ENCODE measurements at regions not wholly inside any gene's neighbourhood (a gene's known extent, or its start where the extent isn't known, plus 50 kb on each side); places are given as distances from the start of the nearest gene placed in this dataset.

DNA sequence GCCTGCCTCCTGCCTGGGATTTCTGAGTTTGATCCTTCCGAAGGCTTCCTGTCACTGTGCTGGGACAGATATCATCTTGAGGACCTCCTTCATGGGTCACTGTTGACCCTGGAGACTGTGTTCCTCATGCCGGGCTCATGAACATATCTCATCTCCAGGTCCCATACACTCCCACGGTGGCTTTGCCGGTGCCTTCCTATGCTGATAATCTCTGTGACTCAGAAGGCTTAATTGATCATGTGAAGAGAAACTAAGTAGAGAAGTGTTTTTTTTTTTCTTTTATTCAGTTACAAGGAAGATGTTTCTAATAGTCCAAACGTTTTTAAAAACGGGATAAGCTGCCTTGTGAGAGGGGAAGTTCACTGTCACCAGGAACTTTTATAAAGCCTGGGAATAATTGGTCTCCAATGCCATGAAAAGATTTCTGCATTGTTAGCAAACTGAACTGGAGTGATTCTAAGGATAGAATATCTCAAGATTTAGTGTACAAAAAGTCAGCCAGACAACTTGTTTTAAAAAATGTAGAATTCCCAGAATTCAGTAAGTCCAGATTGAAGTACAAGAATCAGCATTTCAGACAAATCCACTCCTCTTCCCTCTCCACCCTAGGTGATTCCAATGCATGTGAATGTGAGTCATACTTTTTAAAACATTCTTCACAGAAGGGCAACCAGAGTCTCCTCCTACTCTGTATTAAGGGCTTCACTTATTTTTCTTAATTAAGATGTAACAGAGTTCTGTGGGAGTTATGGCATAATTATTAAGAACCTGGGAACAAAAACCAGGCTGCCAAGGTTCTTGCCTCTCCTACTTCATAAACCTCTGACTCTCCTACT is 139.8 kb upstream of the LGR5 start (continued):
- TF ChIP-seq, protein P1, sequence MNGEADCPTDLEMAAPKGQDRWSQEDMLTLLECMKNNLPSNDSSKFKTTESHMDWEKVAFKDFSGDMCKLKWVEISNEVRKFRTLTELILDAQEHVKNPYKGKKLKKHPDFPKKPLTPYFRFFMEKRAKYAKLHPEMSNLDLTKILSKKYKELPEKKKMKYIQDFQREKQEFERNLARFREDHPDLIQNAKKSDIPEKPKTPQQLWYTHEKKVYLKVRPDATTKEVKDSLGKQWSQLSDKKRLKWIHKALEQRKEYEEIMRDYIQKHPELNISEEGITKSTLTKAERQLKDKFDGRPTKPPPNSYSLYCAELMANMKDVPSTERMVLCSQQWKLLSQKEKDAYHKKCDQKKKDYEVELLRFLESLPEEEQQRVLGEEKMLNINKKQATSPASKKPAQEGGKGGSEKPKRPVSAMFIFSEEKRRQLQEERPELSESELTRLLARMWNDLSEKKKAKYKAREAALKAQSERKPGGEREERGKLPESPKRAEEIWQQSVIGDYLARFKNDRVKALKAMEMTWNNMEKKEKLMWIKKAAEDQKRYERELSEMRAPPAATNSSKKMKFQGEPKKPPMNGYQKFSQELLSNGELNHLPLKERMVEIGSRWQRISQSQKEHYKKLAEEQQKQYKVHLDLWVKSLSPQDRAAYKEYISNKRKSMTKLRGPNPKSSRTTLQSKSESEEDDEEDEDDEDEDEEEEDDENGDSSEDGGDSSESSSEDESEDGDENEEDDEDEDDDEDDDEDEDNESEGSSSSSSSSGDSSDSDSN (IDR thresholded peaks at IDR 0.05; ENCODE audit: borderline replicate concordance in 1 of 2, low read depth in 2 of 2, low read length in 2 of 2) = 0 out of 4 replicates have a peak, but pooled peaks of 1 of the 2 experiments have one; percentile 23
- no peak for TF ChIP-seq NELFE (IDR thresholded peaks at IDR 0.05; ENCODE audit: insufficient read depth, insufficient read length)
- TF ChIP-seq ZZZ3 (IDR thresholded peaks at IDR 0.05) = no peak
- no peak for TF ChIP-seq MAFG (tag; conservative IDR thresholded peaks at IDR 0.05)
- TF ChIP-seq JUND (IDR thresholded peaks at IDR 0.05; ENCODE audit: borderline replicate concordance, low read depth, low read length) = peak; percentile 92
- TF ChIP-seq JUND (tag; IDR thresholded peaks at IDR 0.05; ENCODE audit: borderline replicate concordance, low read depth, low read length) = peak; percentile 63; the same call in 1 of the 3 replicates
- TF ChIP-seq BCOR (IDR thresholded peaks at IDR 0.05) = no peak
- TF ChIP-seq, protein P2, sequence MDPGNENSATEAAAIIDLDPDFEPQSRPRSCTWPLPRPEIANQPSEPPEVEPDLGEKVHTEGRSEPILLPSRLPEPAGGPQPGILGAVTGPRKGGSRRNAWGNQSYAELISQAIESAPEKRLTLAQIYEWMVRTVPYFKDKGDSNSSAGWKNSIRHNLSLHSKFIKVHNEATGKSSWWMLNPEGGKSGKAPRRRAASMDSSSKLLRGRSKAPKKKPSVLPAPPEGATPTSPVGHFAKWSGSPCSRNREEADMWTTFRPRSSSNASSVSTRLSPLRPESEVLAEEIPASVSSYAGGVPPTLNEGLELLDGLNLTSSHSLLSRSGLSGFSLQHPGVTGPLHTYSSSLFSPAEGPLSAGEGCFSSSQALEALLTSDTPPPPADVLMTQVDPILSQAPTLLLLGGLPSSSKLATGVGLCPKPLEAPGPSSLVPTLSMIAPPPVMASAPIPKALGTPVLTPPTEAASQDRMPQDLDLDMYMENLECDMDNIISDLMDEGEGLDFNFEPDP (CRISPR knock-in tag; IDR thresholded peaks at IDR 0.05) = no peak
- TF ChIP-seq CC2D1A (IDR thresholded peaks at IDR 0.05) = no peak
- TF ChIP-seq, protein P3, sequence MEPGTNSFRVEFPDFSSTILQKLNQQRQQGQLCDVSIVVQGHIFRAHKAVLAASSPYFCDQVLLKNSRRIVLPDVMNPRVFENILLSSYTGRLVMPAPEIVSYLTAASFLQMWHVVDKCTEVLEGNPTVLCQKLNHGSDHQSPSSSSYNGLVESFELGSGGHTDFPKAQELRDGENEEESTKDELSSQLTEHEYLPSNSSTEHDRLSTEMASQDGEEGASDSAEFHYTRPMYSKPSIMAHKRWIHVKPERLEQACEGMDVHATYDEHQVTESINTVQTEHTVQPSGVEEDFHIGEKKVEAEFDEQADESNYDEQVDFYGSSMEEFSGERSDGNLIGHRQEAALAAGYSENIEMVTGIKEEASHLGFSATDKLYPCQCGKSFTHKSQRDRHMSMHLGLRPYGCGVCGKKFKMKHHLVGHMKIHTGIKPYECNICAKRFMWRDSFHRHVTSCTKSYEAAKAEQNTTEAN (CRISPR knock-in tag; IDR thresholded peaks at IDR 0.05) = no peak
- TF ChIP-seq ZNF589 (CRISPR knock-in tag; IDR thresholded peaks at IDR 0.05; ENCODE audit: low read depth) = peak; percentile 79; the same call in 1 of the 2 replicates
- TF ChIP-seq ZNF740 (CRISPR knock-in tag; IDR thresholded peaks at IDR 0.05) = no peak
- TF ChIP-seq ZNF740 (tag; IDR thresholded peaks at IDR 0.05) = no peak
- TF ChIP-seq NR3C1 (CRISPR knock-in tag; IDR thresholded peaks at IDR 0.05) = no peak
- TF ChIP-seq ELF1 (tag; IDR thresholded peaks at IDR 0.05) = no peak
- TF ChIP-seq MLX (CRISPR knock-in tag; conservative IDR thresholded peaks at IDR 0.05) = no peak
- TF ChIP-seq ZC3H11A (IDR thresholded peaks at IDR 0.05; ENCODE audit: low read depth, low read length) = no peak
- TF ChIP-seq LCOR (CRISPR knock-in tag; IDR thresholded peaks at IDR 0.05) = no peak
- peak; percentile 58 for TF ChIP-seq MEIS2 (IDR thresholded peaks at IDR 0.05; ENCODE audit: partially characterized antibody)
- TF ChIP-seq VEZF1 (CRISPR knock-in tag; IDR thresholded peaks at IDR 0.05) = no peak
